GM23338 (cell line): ENCODE measurements at regions not wholly inside any gene's neighbourhood (a gene's known extent, or its start where the extent isn't known, plus 50 kb on each side); places are given as distances from the start of the nearest gene placed in this dataset.

ENCODE experiments used
- CREB1 ChIP-seq: fragments of 250-450 bp; sonication (Bioruptor Pico); IDR thresholded peaks from 2 replicates; pipeline ENCODE4 v1.5.0; 2020; ENCODE audit warnings: low read depth, mild to moderate bottlenecking, moderate library complexity
- EZH2 ChIP-seq: fragments of 200-600 bp; sonication (generic); IDR thresholded peaks from one replicate; pipeline ENCODE4 v1.8.0; 2017; ENCODE audit warnings: antibody characterized with exemption, mild to moderate bottlenecking, low read depth; ENCODE audit not compliant: unreplicated experiment
- EZH2phosphoT487 ChIP-seq: fragments of 200-600 bp; sonication (generic); IDR thresholded peaks from one replicate; pipeline ENCODE4 v1.8.1; 2018; ENCODE audit warnings: antibody characterized with exemption; ENCODE audit not compliant: unreplicated experiment
- JUNB ChIP-seq: IDR thresholded peaks from one replicate; pipeline ENCODE4 v1.6.1; 2016; ENCODE audit warnings: antibody characterized with exemption; ENCODE audit not compliant: unreplicated experiment
- NANOG ChIP-seq: IDR thresholded peaks from 2 replicates; pipeline ENCODE4 v1.6.1; 2016; ENCODE audit warnings: antibody characterized with exemption, borderline replicate concordance
- POLR2AphosphoS5 ChIP-seq: IDR thresholded peaks from 2 replicates; pipeline ENCODE4 v1.6.1; 2016; ENCODE audit warnings: antibody characterized with exemption, low read depth
- STAT1 ChIP-seq: IDR thresholded peaks from one replicate; pipeline ENCODE4 v1.6.1; 2016; ENCODE audit warnings: antibody characterized with exemption; ENCODE audit not compliant: unreplicated experiment
- TF ChIP-seq, protein P1 (sequence below), 2 experiments: fragments of 200-600 bp in 1 of 2; sonication (generic) in 1 of 2; conservative IDR thresholded peaks; 2 replicates each; pipeline versions ENCODE4 v1.5.1 to v1.6.1; 2016 to 2017; ENCODE audit warnings: antibody characterized with exemption in 2 of 2, low read depth in 2 of 2, mild to moderate bottlenecking in 2 of 2, moderate library complexity in 1 of 2
- TF ChIP-seq, protein P2 (sequence below): IDR thresholded peaks from one replicate; pipeline ENCODE4 v1.6.1; 2018; ENCODE audit warnings: antibody characterized with exemption; ENCODE audit not compliant: unreplicated experiment

- TF ChIP-seq, protein P1, sequence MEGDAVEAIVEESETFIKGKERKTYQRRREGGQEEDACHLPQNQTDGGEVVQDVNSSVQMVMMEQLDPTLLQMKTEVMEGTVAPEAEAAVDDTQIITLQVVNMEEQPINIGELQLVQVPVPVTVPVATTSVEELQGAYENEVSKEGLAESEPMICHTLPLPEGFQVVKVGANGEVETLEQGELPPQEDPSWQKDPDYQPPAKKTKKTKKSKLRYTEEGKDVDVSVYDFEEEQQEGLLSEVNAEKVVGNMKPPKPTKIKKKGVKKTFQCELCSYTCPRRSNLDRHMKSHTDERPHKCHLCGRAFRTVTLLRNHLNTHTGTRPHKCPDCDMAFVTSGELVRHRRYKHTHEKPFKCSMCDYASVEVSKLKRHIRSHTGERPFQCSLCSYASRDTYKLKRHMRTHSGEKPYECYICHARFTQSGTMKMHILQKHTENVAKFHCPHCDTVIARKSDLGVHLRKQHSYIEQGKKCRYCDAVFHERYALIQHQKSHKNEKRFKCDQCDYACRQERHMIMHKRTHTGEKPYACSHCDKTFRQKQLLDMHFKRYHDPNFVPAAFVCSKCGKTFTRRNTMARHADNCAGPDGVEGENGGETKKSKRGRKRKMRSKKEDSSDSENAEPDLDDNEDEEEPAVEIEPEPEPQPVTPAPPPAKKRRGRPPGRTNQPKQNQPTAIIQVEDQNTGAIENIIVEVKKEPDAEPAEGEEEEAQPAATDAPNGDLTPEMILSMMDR (conservative IDR thresholded peaks at IDR 0.05; ENCODE audit: low read depth in 2 of 2) = no peak
- TF ChIP-seq NANOG = no peak
- TF ChIP-seq CREB1 (CRISPR knock-in tag) = no peak
- TF ChIP-seq EZH2 = no peak
- TF ChIP-seq JUNB = no peak
- TF ChIP-seq POLR2AphosphoS5 = no peak
- TF ChIP-seq, protein P2, sequence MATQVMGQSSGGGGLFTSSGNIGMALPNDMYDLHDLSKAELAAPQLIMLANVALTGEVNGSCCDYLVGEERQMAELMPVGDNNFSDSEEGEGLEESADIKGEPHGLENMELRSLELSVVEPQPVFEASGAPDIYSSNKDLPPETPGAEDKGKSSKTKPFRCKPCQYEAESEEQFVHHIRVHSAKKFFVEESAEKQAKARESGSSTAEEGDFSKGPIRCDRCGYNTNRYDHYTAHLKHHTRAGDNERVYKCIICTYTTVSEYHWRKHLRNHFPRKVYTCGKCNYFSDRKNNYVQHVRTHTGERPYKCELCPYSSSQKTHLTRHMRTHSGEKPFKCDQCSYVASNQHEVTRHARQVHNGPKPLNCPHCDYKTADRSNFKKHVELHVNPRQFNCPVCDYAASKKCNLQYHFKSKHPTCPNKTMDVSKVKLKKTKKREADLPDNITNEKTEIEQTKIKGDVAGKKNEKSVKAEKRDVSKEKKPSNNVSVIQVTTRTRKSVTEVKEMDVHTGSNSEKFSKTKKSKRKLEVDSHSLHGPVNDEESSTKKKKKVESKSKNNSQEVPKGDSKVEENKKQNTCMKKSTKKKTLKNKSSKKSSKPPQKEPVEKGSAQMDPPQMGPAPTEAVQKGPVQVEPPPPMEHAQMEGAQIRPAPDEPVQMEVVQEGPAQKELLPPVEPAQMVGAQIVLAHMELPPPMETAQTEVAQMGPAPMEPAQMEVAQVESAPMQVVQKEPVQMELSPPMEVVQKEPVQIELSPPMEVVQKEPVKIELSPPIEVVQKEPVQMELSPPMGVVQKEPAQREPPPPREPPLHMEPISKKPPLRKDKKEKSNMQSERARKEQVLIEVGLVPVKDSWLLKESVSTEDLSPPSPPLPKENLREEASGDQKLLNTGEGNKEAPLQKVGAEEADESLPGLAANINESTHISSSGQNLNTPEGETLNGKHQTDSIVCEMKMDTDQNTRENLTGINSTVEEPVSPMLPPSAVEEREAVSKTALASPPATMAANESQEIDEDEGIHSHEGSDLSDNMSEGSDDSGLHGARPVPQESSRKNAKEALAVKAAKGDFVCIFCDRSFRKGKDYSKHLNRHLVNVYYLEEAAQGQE = no peak
- no peak for TF ChIP-seq EZH2phosphoT487
- no peak for TF ChIP-seq STAT1
Measured at GRCh38 chr13:39196965-39197646, 158.8 kb downstream of the NHLRC3 start.
